H1 (cell line): ENCODE measurements at regions not wholly inside any gene's neighbourhood (a gene's known extent, or its start where the extent isn't known, plus 50 kb on each side); places are given as distances from the start of the nearest gene placed in this dataset.

ENCODE experiments used
- CTCF ChIA-PET: fragments of 300-600 bp; sonication (Branson Sonifier 250); formaldehyde crosslinking; loops from one replicate; lab custom pipeline; 2021; ENCODE audit not compliant: partially characterized antibody; lab: Charles Lee
- POLR2A ChIA-PET: fragments of 300-600 bp; sonication (Branson Sonifier 250); formaldehyde crosslinking; loops from one replicate; lab custom pipeline; 2021; ENCODE audit warnings: inconsistent platforms; ENCODE audit not compliant: partially characterized antibody; lab: Charles Lee
- DNase-seq, 2 experiments: peaks; one replicate each; pipeline versions ENCODE4 v3.0.0 to v3.0.0-alpha.2; 2010 to 2022; ENCODE audit warnings: low spot score in 2 of 2, low read depth in 1 of 2, mixed read lengths in 1 of 2
- FAIRE-seq: peaks from 2 replicates; lab custom pipeline; 2011; peaks lifted over from hg19 to GRCh38; lab: Jason Lieb, UNC
- H2AFZ ChIP-seq: 2 replicates; pipeline ENCODE4 v1.8.1; 2012; ENCODE audit warnings: low read length, inconsistent platforms
- H2AK5ac ChIP-seq: 2 replicates; pipeline ENCODE4 v1.6.1; 2013; ENCODE audit warnings: low read depth, low read length
- H2BK120ac ChIP-seq: replicated peaks from 2 replicates; pipeline ENCODE3; 2013; ENCODE audit warnings: low read depth, low read length, inconsistent platforms
- H2BK12ac ChIP-seq: 2 replicates; pipeline ENCODE4 v1.6.1; 2013; ENCODE audit warnings: low read depth, low read length
- H2BK15ac ChIP-seq: 2 replicates; pipeline ENCODE4 v1.6.1; 2013; ENCODE audit warnings: low read length
- H2BK20ac ChIP-seq: 2 replicates; pipeline ENCODE4 v1.6.1; 2013; ENCODE audit warnings: low read length
- H2BK5ac ChIP-seq: 2 replicates; pipeline ENCODE4 v1.6.1; 2013; ENCODE audit warnings: low read depth, low read length
- H3K14ac ChIP-seq: 2 replicates; pipeline ENCODE4 v1.6.1; 2013; ENCODE audit warnings: inconsistent platforms; ENCODE audit not compliant: insufficient read length
- H3K18ac ChIP-seq: 2 replicates; pipeline ENCODE4 v1.6.1; 2013; ENCODE audit warnings: low read length; ENCODE audit errors: extremely low read depth
- H3K23ac ChIP-seq: 2 replicates; pipeline ENCODE4 v1.6.1; 2013; ENCODE audit warnings: inconsistent platforms; ENCODE audit not compliant: insufficient read length
- H3K23me2 ChIP-seq: 2 replicates; pipeline ENCODE4 v1.6.1; 2013; ENCODE audit warnings: low read depth, low read length
- H3K27ac ChIP-seq: 2 replicates; pipeline ENCODE4 v1.6.1; 2011; ENCODE audit warnings: low read depth, low read length, inconsistent platforms
- H3K27me3 ChIP-seq, 4 experiments: replicated peaks in 1 of 4; 1 replicate in 1 of 4; 2 replicates in 3 of 4; pipeline versions ENCODE4 v1.6.1 to v1.8.1; 2011 to 2013; ENCODE audit warnings: low read length in 3 of 4, mild to moderate bottlenecking in 3 of 4, inconsistent platforms in 2 of 4, mixed read lengths in 2 of 4, moderate library complexity in 1 of 4; ENCODE audit not compliant: control insufficient read depth in 3 of 4, insufficient read depth in 3 of 4; ENCODE audit errors: extremely low read depth in 1 of 4
- H3K36me3 ChIP-seq, 4 experiments: 2 replicates each; pipeline versions ENCODE4 v1.6.1 to v1.8.1; 2011 to 2013; ENCODE audit warnings: mild to moderate bottlenecking in 4 of 4, low read length in 3 of 4, moderate library complexity in 2 of 4, control low read depth in 1 of 4, inconsistent platforms in 1 of 4; ENCODE audit not compliant: insufficient read depth in 4 of 4, control insufficient read depth in 2 of 4
- H3K4ac ChIP-seq: replicated peaks from 2 replicates; pipeline ENCODE3; 2013; ENCODE audit warnings: low read length, low read depth, mixed read lengths, inconsistent platforms; ENCODE audit not compliant: insufficient read length
- H3K4me1 ChIP-seq, 4 experiments: replicated peaks in 1 of 4; 1 replicate in 1 of 4; 2 replicates in 3 of 4; pipeline versions ENCODE4 v1.6.1 to v1.8.1; 2011 to 2013; ENCODE audit warnings: low read length in 3 of 4, inconsistent platforms in 2 of 4, mixed read lengths in 1 of 4; ENCODE audit not compliant: insufficient read depth in 4 of 4, control insufficient read depth in 3 of 4
- H3K4me2 ChIP-seq, 2 experiments: 2 replicates each; pipeline versions ENCODE4 v1.6.1 to v1.8.1; 2011 to 2013; ENCODE audit warnings: low read depth in 2 of 2, low read length in 2 of 2, control low read depth in 1 of 2, inconsistent platforms in 1 of 2, mild to moderate bottlenecking in 1 of 2; ENCODE audit not compliant: insufficient read depth in 1 of 2
- H3K4me3 ChIP-seq, 4 experiments: fragments of 200-600, 300-600 bp in 1 of 4; sonication (generic), shearing (Covaris generic), sonication (Bioruptor Twin) in 1 of 4; 2 replicates each; pipeline versions ENCODE4 v1.5.1 to v1.8.1; 2011 to 2016; ENCODE audit warnings: low read length in 4 of 4, low read depth in 3 of 4, control low read depth in 2 of 4, inconsistent platforms in 2 of 4, mild to moderate bottlenecking in 2 of 4, mixed read lengths in 1 of 4, moderate library complexity in 1 of 4; ENCODE audit not compliant: insufficient read depth in 2 of 4; ENCODE audit errors: extremely low read depth in 1 of 4
- H3K56ac ChIP-seq: replicated peaks from 2 replicates; pipeline ENCODE3; 2013; ENCODE audit warnings: low read depth, mild to moderate bottlenecking, mixed read lengths, low read length, inconsistent platforms; ENCODE audit not compliant: insufficient read length
- H3K79me1 ChIP-seq: 2 replicates; pipeline ENCODE4 v1.6.1; 2013; ENCODE audit warnings: low read depth, low read length, control low read depth
- H3K79me2 ChIP-seq, 2 experiments: 2 replicates each; pipeline versions ENCODE4 v1.6.1 to v1.8.1; 2012 to 2013; ENCODE audit warnings: low read length in 2 of 2, mild to moderate bottlenecking in 2 of 2, inconsistent platforms in 1 of 2; ENCODE audit not compliant: insufficient read depth in 2 of 2, control insufficient read depth in 1 of 2
- H3K9ac ChIP-seq, 4 experiments: replicated peaks in 1 of 4; 1 replicate in 1 of 4; 2 replicates in 3 of 4; pipeline versions ENCODE4 v1.6.1 to v1.8.1; 2011 to 2013; ENCODE audit warnings: low read depth in 3 of 4, low read length in 3 of 4, control low read depth in 2 of 4, mild to moderate bottlenecking in 2 of 4, moderate library complexity in 2 of 4, inconsistent platforms in 1 of 4; ENCODE audit errors: extremely low read depth in 1 of 4
- H3K9me3 ChIP-seq, 2 experiments: 2 replicates each; pipeline versions ENCODE4 v1.6.1 to v1.8.1; 2012 to 2013; ENCODE audit warnings: mild to moderate bottlenecking in 2 of 2, moderate library complexity in 2 of 2, control low read depth in 1 of 2, inconsistent platforms in 1 of 2, low read depth in 1 of 2, low read length in 1 of 2, mixed read lengths in 1 of 2; ENCODE audit not compliant: insufficient read depth in 2 of 2
- H4K20me1 ChIP-seq, 2 experiments: replicated peaks in 1 of 2; 2 replicates each; pipeline versions ENCODE3 to v1.8.1; 2011 to 2013; ENCODE audit warnings: inconsistent platforms in 2 of 2, low read length in 2 of 2, mild to moderate bottlenecking in 1 of 2; ENCODE audit not compliant: insufficient read depth in 2 of 2, control insufficient read depth in 1 of 2
- H4K5ac ChIP-seq: 2 replicates; pipeline ENCODE4 v1.6.1; 2013; ENCODE audit warnings: low read length, low read depth, mixed read lengths, inconsistent platforms; ENCODE audit not compliant: insufficient read length
- H4K8ac ChIP-seq: 2 replicates; pipeline ENCODE4 v1.8.0; 2013; ENCODE audit warnings: mild to moderate bottlenecking, moderate library complexity, low read length, inconsistent platforms; ENCODE audit not compliant: insufficient read depth; ENCODE audit errors: extremely low read depth
- H4K91ac ChIP-seq: replicated peaks from 2 replicates; pipeline ENCODE3; 2013; ENCODE audit warnings: low read length, mixed read lengths, inconsistent platforms; ENCODE audit not compliant: insufficient read length
- BRCA1 ChIP-seq: IDR thresholded peaks from 2 replicates; pipeline ENCODE4 v1.6.1; 2012; ENCODE audit warnings: low read depth, low read length, improper control_type of control experiment
- PHF8 ChIP-seq: fragments of 200-600 bp; sonication (generic); conservative IDR thresholded peaks from 2 replicates; pipeline ENCODE4 v1.7.1; 2012; ENCODE audit warnings: low read depth, mild to moderate bottlenecking, inconsistent platforms, low read length, moderate library complexity
- SP4 ChIP-seq: IDR thresholded peaks from 2 replicates; pipeline ENCODE4 v1.6.1; 2012; ENCODE audit warnings: low read length, inconsistent platforms
- WGBS, 2 experiments: shearing (Covaris generic) in 1 of 2; methylation state at CpG; one replicate each; pipeline versions ENCODE4 v1.1.6 to v1.1.7; 2013 to 2015; ENCODE audit warnings: low lambda C conversion rate in 2 of 2, mixed read lengths in 2 of 2, inconsistent platforms in 1 of 2, low coverage in 1 of 2, missing lambda C conversion rate in 1 of 2; ENCODE audit not compliant: insufficient replicate concordance in 2 of 2, insufficient coverage in 1 of 2, insufficient read length in 1 of 2; ENCODE audit errors: extremely low coverage in 1 of 2, missing lambda C conversion rate in 1 of 2; 5-methylcytosine and 5-hydroxymethylcytosine counted together

DNA sequence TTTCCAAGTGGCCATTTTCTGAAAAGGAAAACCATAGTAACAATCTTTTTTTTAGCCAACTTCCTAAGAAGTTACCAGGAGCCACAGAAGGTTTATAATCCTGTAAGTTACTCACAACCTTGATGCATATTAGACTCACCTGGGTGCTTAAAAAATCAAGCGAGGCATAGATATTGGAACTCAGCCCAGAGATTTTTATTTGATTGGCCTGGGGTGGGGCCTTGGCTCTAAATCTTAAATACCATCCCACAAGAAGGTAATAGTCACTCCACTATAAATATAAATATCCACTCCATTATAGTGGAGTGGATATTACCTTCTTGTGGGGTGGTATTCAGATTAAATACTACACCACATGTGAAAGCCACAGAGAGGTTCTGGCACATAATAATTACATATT, 429.6 kb downstream of the RFC3 start:
- FAIRE-seq (no peak), DNase-seq (no peak)
- H2BK15ac ChIP-seq = no peak overlapping the region
- 89% methylated on average over 1 of the region's 1 CpG; no CpG with 5 or more reads in 1 of the 2 experiments for WGBS, 2 experiments
- H3K9ac ChIP-seq = no peak overlapping the region
- H4K91ac ChIP-seq = no peak overlapping the region
- H2BK12ac ChIP-seq = no peak overlapping the region
- H2AK5ac ChIP-seq = no peak overlapping the region
- no peaks in the 10 kb centered on the region for H3K23me2 ChIP-seq
- no peak overlapping the region for H3K18ac ChIP-seq
- H3K9me3 ChIP-seq = no peaks in the 10 kb centered on the region
- ChIA-PET CTCF (no interaction called here), POLR2A (no interaction called here)
- no peak overlapping the region for H3K14ac ChIP-seq
- no peak for TF ChIP-seq SP4
- TF ChIP-seq PHF8 = no peak
- no peak for TF ChIP-seq BRCA1
- H3K79me2 ChIP-seq = no peaks in the 10 kb centered on the region
- no peaks in the 10 kb centered on the region for H3K79me1 ChIP-seq
- H3K23ac ChIP-seq = no peak overlapping the region
- no peak overlapping the region for H2BK5ac ChIP-seq
- no peaks in the 10 kb centered on the region for H3K27me3 ChIP-seq
- H2AFZ ChIP-seq = no peak overlapping the region
- no peak overlapping the region for H3K4ac ChIP-seq
- H3K4me2 ChIP-seq = no peak overlapping the region
- H4K5ac ChIP-seq = no peak overlapping the region
- H2BK20ac ChIP-seq = no peak overlapping the region
- no peak overlapping the region for H3K27ac ChIP-seq
- H3K4me1 ChIP-seq = no peaks in the 10 kb centered on the region
- no peak overlapping the region for H4K8ac ChIP-seq
- H3K36me3 ChIP-seq = no peaks in the 10 kb centered on the region
- no peaks in the 10 kb centered on the region for H4K20me1 ChIP-seq
- H3K4me3 ChIP-seq = no peak overlapping the region
- no peak overlapping the region for H3K56ac ChIP-seq
- H2BK120ac ChIP-seq = no peak overlapping the region
